ENCODE measurements at regions not wholly inside any gene's neighbourhood (a gene's known extent, or its start where the extent isn't known, plus 50 kb on each side); places are given as distances from the start of the nearest gene placed in this dataset.

GRCh38 chr5:173704615-173705511 lies 88.4 kb upstream of the BOD1 start:
- no peak for TF ChIP-seq CTCF (IDR thresholded peaks at IDR 0.05)
- H3K27ac ChIP-seq, result peak overlapping the region in 1 of 2 donors; percentile 10
- no peaks in the 10 kb centered on the region for H3K27me3 ChIP-seq
- DNase-seq (ENCODE audit: low spot score), result no peak
- no peaks in the 10 kb centered on the region for H3K36me3 ChIP-seq
- H3K4me1 ChIP-seq, result peaks cover 0 to 21% of the 10 kb centered on the region in 2 donors
- H3K4me3 ChIP-seq, result no peak overlapping the region
- no peaks in the 10 kb centered on the region for H3K9me3 ChIP-seq

GRCh38 chr5:173705512-173706044 lies 89.1 kb upstream of the BOD1 start:
- Histone ChIP-seq H3K9me3 (no peaks in the 10 kb centered on the region), H3K36me3 (no peaks in the 10 kb centered on the region), H3K27me3 (no peaks in the 10 kb centered on the region), H3K4me3 (no peak overlapping the region), H3K27ac (peak overlapping the region in 1 of 2 donors; percentile 67), H3K4me1 (peaks cover 0 to 21% of the 10 kb centered on the region in 2 donors)
- TF ChIP-seq CTCF (IDR thresholded peaks at IDR 0.05), result no peak
- no peak for DNase-seq (ENCODE audit: low spot score)

GRCh38 chr5:173706700-173707099 lies 90.2 kb upstream of the BOD1 start:
- Histone ChIP-seq H3K4me3 (no peak overlapping the region), H3K36me3 (no peaks in the 10 kb centered on the region), H3K4me1 (peaks cover 0 to 21% of the 10 kb centered on the region in 2 donors), H3K27ac (peak overlapping the region; percentile 58 to 67), H3K27me3 (no peaks in the 10 kb centered on the region), H3K9me3 (no peaks in the 10 kb centered on the region)
- no peak for TF ChIP-seq CTCF (IDR thresholded peaks at IDR 0.05)
- no peak for DNase-seq (ENCODE audit: low spot score)

GRCh38 chr5:173707392-173707791 lies 90.9 kb upstream of the BOD1 start:
- no peaks in the 10 kb centered on the region for H3K36me3 ChIP-seq
- H3K4me1 ChIP-seq, result peaks cover 0 to 21% of the 10 kb centered on the region in 2 donors
- peak overlapping the region; percentile 58 to 67 for H3K27ac ChIP-seq
- DNase-seq (ENCODE audit: low spot score), result peak; percentile 66
- no peaks in the 10 kb centered on the region for H3K27me3 ChIP-seq
- H3K9me3 ChIP-seq, result no peaks in the 10 kb centered on the region
- no peak for TF ChIP-seq CTCF (IDR thresholded peaks at IDR 0.05)
- no peak overlapping the region for H3K4me3 ChIP-seq

- H3K9me3 ChIP-seq, result no peaks in the 10 kb centered on the region
- H3K4me1 ChIP-seq, result peaks cover 0 to 21% of the 10 kb centered on the region in 2 donors
- no peak for TF ChIP-seq CTCF (IDR thresholded peaks at IDR 0.05)
- no peak overlapping the region for H3K4me3 ChIP-seq
- H3K27me3 ChIP-seq, result no peaks in the 10 kb centered on the region
- H3K27ac ChIP-seq, result no peak overlapping the region
- no peak for DNase-seq (ENCODE audit: low spot score)
- H3K36me3 ChIP-seq, result no peaks in the 10 kb centered on the region
Observed at GRCh38 chr5:173709145-173709544, 92.7 kb upstream of the BOD1 start.

All from right atrium auricular region (tissue), 2 donors.